Thyroid gland (tissue), 4 donors: ENCODE measurements at regions not wholly inside any gene's neighbourhood (a gene's known extent, or its start where the extent isn't known, plus 50 kb on each side); places are given as distances from the start of the nearest gene placed in this dataset.

Experiments used
- CTCF ChIP-seq, 6 experiments: fragments of 200-600 bp in 3 of 6; fragments of 450-650 bp in 3 of 6; sonication (generic) in 3 of 6; IDR thresholded peaks; one replicate each; pipeline ENCODE4 v1.5.1; 2016 to 2019; ENCODE audit warnings: antibody characterized with exemption in 6 of 6, mild to moderate bottlenecking in 2 of 6, inconsistent platforms in 1 of 6, moderate library complexity in 1 of 6
- POLR2A ChIP-seq, 2 donors: fragments of 450-650 bp; IDR thresholded peaks; one replicate each; pipeline ENCODE4 v1.6.1; 2017; ENCODE audit warnings: antibody characterized with exemption in 2 of 2, mild to moderate bottlenecking in 2 of 2, moderate library complexity in 1 of 2

DNA sequence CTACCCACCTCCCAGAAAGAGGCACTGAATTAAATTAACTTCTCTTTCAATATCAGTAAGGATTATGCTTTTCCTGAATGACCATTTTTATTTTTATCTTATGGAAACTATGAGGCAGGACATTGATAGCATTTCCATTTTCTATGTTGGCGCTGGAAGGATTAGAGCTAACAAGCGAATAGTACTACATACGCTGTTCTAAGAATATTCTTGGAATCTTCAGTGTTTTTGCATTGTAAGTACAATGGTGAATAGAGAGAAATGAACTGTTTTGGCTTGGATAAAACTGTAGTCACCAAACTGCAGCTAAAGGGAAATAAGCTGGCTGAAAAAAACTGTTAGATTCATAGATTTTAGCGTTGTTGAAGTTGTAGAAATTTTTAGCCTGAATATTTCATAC lies 779.0 kb upstream of the ADGRL4 start:
- TF ChIP-seq CTCF (IDR thresholded peaks at IDR 0.05) (no peak), POLR2A (IDR thresholded peaks at IDR 0.05) (no peak)
